Fibroblast of lung (primary cell): ENCODE measurements at regions not wholly inside any gene's neighbourhood (a gene's known extent, or its start where the extent isn't known, plus 50 kb on each side); places are given as distances from the start of the nearest gene placed in this dataset.

Experiments used
- CTCF ChIP-seq, 2 donors: IDR thresholded peaks in 1 of 2; conservative IDR thresholded peaks in 1 of 2; 1 replicate in 1 of 2; 2 replicates in 1 of 2; pipeline ENCODE4 v1.5.1; 2011 to 2012; ENCODE audit warnings: low read length in 2 of 2, control low read depth in 1 of 2, inconsistent platforms in 1 of 2, low read depth in 1 of 2, mild to moderate bottlenecking in 1 of 2
- EZH2 ChIP-seq: IDR thresholded peaks from 2 replicates; pipeline ENCODE4 v1.5.1; 2012; ENCODE audit warnings: low read length, control low read depth, mild to moderate bottlenecking; ENCODE audit errors: missing control alignments

- TF ChIP-seq CTCF (conservative IDR thresholded peaks at IDR 0.05 in 1 of 2, IDR thresholded peaks at IDR 0.05 in 1 of 2; ENCODE audit: low read depth in 1 of 2, low read length in 2 of 2) = no peak
- no peak for TF ChIP-seq EZH2
Measured at GRCh38 chr12:125357561-125357960, 292.3 kb downstream of the AACS start.
